Kidney tubule cell (primary cell): ENCODE measurements at regions not wholly inside any gene's neighbourhood (a gene's known extent, or its start where the extent isn't known, plus 50 kb on each side); places are given as distances from the start of the nearest gene placed in this dataset.

ENCODE experiments used
- DNase-seq: peaks from one replicate; pipeline ENCODE4 v3.0.0-alpha.2; 2018; ENCODE audit warnings: low spot score

DNA sequence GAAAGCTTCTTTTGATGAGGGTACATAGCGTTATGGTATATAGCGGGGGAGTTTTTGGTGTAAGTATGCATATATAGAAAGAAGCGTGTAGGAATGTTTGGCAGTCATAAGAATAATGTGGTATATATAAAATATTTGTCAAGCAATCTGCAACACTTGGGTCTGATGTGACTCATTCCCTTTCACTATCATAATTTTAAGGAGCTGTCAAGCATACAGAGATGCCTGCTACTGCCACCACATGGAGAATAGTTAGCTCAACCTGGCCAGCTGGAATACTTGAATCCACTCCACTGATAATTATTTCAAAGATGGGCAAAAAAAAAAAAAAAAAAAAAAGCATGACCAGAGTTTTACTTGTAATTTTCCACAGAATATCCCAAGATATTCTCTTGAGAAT, 559.8 kb upstream of the REG3G start:
- peak; percentile 1 for DNase-seq

DNA sequence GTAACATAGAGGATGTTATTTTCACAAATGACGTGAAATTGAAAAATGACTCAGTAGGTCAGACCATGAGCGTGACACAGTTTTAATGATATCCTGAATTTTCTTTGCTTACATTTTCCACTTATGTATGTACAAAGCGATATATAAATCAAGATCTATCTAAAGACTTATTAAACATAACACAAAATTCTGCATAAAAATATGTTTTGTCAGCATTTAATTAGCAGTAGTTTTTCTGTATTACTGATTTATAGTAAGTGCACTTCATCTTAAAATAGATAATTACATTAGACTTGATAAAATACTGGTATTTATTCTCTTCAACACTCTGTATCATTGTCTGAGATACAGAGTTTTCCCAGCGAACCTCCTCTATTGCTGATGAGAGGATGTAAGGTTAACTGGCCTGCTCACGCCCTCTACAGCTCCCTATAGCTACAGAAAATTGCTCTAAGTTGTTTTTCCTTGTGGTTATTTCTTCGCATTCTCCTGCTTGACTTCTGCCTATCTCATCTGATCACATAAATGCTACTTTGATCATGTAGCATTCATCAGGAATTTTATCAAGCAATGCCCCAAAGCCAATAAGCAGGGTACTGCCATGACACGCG, 548.8 kb upstream of the REG3G start:
- no peak for DNase-seq

DNA sequence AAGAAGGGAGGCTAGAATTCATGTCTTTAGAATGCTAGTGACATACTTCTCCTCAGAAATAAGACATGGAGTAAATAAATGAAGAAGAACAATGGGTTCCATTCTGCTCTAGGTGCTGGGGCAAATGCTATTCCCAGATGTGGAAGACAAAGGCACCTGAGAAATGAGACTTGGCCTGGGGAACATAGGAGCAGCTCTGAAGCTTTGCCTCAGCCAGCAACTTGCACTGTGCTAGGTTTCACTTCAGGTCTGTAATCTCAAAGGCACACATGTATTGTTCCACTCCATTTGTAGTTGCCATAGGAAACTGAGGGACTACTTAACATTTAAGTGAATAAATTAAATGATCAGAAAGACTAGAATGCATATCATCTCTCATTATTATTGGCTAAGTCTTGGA, 538.9 kb upstream of the REG3G start:
- no peak for DNase-seq

DNA sequence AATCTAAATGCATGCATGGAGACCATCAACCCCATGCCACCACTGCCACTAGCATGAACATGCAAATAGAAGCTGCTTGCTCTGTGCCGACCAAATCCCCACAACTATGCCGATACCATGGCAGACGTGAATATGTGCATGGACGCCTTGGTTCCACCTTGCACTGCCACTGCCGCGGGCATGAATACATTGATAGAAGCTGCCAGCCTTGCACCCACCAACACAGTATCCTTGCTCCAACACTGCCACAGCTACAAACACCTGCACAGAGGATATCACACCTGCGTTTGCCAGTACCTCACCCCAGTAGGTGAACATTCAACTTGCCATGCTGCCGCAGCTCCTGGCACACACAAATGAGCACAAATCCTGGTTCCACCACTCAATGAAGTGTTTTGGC, 527.4 kb upstream of the REG3G start:
- no peak for DNase-seq

- DNase-seq, result no peak
These were observed 519.2 kb upstream of the REG3G start for GRCh38 chr2:78506301-78506700.

GRCh38 chr2:78521938-78522337, 503.6 kb upstream of the REG3G start:
- no peak for DNase-seq

- no peak for DNase-seq
These were observed 492.6 kb upstream of the REG3G start for GRCh38 chr2:78532762-78533379.

DNA sequence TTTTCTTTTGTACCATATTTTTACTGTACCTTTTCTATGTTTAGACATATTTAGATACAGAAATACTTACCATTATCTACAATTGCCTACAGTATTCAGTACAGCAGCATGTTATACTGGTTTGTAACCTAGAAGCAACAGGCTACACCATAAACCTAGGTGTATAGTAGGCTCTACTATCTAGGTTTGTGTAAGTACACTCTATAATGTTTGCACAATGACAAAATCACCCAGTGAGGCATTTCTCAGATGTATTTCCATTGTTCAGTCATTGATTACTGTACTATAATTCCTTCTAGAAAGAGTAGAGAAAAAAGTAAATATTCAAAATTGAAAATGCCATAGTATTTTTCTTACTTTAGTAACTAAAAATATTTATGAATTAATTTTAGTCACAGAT, 490.1 kb upstream of the REG3G start:
- no peak for DNase-seq

DNA sequence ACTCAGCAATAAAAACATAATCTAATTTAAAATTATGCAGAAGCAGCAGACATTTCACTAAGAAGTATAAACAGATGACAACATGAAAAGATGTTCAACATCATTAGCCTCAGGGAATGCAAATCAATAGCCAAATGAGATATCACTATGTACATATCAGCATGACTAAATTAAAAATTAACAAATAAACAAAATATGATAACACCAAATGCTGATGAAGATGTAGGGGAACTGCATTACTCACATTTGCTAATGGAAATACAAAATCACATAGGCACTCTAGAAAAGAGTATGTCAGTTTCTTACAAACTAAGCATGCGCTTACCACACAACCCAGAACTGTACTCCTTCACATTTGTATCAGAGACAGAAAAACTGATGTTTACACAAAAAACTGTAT, 487.2 kb upstream of the REG3G start:
- no peak for DNase-seq

DNA sequence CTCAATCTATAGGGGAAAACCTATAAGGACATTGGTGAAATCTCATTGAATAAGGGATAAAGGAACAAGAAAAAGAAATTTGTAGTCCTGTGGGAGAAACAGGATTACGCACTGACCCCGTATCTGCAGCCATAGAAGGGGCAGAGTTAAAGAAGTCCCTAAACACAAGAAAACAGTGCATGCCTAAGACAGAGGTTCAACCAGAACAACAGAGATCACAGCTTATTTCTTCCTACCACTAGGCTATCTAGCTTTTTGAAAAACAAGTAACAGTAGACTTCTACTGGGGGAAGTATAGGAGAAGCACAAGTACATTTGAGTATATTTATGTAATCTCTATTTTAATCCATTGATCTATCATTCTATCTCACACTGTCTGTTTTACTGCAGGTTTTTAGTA, 485.2 kb upstream of the REG3G start:
- DNase-seq, result no peak

DNA sequence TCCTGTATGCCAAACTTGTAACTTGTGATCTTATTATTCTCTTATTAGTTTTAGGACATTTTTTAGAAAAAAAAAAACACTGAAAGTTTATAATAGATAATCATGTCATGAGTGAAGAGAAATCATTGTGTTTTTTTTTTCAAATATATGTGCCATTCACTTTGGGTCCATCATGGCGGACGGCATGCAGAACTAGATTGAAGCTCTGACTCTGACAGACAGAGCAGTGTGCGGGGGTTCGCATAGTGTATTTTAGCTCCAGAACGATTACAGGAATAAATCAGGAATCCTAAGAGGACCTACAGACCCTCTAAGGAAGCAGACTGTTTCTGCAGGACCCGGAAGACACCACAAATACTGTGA, 484.4 kb upstream of the REG3G start:
- no peak for DNase-seq

DNA sequence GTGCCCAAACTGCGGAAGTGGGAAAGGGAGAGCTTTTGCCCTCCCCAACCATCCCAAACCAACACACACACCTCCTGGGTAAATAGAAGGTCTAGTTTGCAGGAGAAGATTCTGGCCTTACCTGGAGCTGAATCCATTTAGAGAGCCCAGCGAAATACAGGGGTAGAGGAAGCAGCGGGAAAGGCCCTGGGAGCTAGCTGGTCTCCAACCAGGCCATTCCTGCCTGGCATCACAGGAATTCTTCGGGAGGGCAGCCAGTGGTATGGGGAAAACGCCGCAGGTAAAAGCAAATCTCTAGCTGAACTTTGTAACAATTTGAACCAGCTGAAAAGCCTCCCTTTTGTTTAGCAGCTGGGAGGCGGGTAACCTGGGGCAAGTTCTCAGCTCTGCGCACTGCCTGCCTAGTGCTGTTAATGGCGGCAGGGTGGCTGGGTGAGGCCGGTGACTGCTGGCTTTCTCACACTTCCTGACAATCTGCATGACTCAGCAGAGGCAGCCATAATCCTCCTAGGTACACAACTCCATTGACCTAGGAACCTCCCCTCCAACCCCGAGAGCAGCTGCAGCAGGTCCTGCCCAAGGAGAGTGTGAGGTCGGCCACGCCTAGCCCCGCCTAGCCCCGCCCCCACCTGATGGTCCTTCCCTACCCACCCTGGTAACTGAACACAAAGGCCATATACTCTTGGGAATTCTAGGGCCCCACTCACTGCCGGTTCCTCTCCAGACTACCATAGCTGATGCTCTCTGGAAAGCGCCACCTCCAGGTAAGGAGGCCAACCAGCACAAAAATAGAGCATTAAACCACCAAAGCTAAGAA, 483.8 kb upstream of the REG3G start:
- no peak for DNase-seq

GRCh38 chr2:78546843-78547242, 478.7 kb upstream of the REG3G start:
- DNase-seq, result no peak

DNA sequence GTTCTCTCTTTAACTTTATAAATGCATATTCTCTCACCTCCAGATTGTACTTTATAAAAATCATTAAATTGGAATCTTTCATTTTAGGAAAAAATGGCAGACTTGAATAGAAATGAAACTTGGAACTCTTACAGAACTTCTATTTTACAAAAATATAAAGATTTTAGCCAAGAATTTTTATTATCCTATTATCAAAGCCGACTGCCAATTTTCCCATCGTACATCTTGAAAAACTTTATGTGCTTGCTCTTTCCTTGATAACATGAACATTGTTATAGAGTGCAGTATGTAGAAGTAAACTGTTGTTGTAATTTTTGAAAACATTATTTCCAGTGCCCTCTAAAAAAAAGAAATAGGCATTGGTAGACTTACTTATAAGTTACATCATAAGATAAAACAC, 475.7 kb upstream of the REG3G start:
- no peak for DNase-seq

DNA sequence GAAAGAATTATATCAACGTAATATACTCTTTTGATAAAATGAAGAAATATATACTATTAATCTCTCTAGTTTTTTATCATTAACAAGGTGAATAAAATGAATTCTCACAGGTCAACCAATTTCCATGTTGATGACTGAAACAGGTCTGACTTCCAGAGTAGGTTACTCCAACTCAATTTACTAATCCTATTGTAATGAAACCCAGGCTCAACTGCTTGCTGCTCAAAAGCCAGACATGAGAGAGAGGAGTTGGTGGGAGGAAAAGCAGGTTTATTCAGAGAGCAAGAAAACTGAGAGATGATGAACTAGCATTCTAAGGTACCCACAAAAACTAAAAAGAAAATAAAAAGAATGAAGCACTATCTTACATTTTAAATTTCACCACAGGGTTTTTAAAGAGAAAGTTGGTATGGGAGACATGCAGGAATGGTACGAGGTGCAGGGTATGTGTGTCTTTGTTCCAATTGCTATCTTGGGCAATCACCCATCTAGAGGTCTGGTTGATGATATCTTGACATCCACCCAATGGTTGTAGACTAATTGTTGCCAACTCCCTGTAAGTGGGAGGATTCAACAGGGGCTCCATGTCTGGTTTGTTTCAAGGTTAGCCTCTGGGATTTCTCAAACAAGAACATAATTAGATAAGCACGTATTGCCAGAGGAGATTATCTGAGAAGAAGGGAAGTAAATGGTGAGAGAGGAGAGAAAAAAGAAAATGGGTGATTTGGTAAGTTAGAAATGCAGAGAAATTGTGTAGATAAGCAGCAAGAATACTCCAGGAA, 471.4 kb upstream of the REG3G start:
- DNase-seq, result no peak

DNA sequence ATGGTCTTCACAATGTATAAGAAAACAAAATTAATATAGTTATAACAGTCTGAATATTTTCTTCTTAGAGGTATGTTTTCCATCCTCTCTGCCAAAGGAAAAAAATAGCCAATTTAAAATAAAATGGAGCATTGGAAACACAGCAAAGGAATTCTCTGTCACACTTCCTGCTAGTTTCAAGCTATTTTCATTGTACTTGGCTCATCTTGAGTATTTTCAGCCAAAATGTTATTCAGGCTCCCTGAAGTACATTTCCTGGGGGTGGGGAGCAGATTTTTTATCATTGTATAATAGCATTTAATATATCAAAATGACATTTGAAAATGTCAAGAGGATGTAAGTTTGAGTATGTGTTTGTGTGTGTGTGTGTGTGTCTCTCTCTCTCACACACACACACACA, 463.6 kb upstream of the REG3G start:
- DNase-seq, result no peak

GRCh38 chr2:78564666-78565065, 460.8 kb upstream of the REG3G start:
- no peak for DNase-seq

GRCh38 chr2:78568782-78569373, 456.6 kb upstream of the REG3G start:
- no peak for DNase-seq

DNA sequence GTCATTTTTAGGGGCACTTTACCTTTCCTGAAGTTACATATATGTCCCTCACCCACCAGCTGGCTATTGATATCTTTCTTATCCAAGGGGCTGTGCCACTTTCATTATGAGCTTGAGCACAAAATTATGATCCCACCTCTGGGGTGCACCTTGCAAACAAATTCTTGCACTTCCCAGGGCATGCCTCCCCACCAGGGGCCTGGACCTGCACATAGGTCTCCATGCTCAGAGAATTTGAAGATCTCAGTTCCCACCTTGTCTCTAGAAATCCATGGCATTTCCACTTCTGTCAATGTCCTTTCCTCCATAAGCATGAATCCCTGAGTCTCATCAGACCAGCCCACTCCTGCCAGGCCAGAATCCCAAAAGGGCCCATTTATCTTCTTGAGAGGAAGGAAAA, 449.1 kb upstream of the REG3G start:
- no peak for DNase-seq

DNA sequence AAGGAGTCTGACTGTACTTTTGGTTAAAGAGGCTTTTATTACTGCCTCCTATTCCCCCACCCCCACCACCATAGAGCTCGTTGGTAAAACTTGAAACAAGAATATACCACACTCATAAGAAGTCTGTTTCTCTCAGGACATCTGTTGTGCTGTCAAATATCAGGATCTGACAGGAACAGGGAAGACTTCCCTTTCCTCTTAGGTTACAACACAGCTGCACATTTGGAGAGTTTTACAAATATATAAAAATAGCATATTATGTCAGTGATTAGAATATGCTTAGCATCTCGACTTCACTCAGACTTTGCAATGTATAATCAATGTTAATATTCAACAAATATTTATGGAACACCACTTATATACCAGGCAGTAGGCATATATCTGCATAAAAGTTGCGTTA, 439.6 kb upstream of the REG3G start:
- DNase-seq, result no peak

- no peak for DNase-seq
These were observed 439.2 kb upstream of the REG3G start for GRCh38 chr2:78586316-78586715.

- DNase-seq, result no peak
These were observed 435.6 kb upstream of the REG3G start for GRCh38 chr2:78589871-78590270.
